H1 (cell line): ENCODE measurements at regions not wholly inside any gene's neighbourhood (a gene's known extent, or its start where the extent isn't known, plus 50 kb on each side); places are given as distances from the start of the nearest gene placed in this dataset.

ENCODE experiments used
- CTCF ChIA-PET: fragments of 300-600 bp; sonication (Branson Sonifier 250); formaldehyde crosslinking; loops from one replicate; lab custom pipeline; 2021; ENCODE audit not compliant: partially characterized antibody; lab: Charles Lee
- POLR2A ChIA-PET: fragments of 300-600 bp; sonication (Branson Sonifier 250); formaldehyde crosslinking; loops from one replicate; lab custom pipeline; 2021; ENCODE audit warnings: inconsistent platforms; ENCODE audit not compliant: partially characterized antibody; lab: Charles Lee
- DNase-seq, 2 experiments: peaks; one replicate each; pipeline versions ENCODE4 v3.0.0 to v3.0.0-alpha.2; 2010 to 2022; ENCODE audit warnings: low spot score in 2 of 2, low read depth in 1 of 2, mixed read lengths in 1 of 2
- FAIRE-seq: peaks from 2 replicates; lab custom pipeline; 2011; peaks lifted over from hg19 to GRCh38; lab: Jason Lieb, UNC
- H2AFZ ChIP-seq: 2 replicates; pipeline ENCODE4 v1.8.1; 2012; ENCODE audit warnings: low read length, inconsistent platforms
- H2AK5ac ChIP-seq: 2 replicates; pipeline ENCODE4 v1.6.1; 2013; ENCODE audit warnings: low read depth, low read length
- H2BK120ac ChIP-seq: replicated peaks from 2 replicates; pipeline ENCODE3; 2013; ENCODE audit warnings: low read depth, low read length, inconsistent platforms
- H2BK12ac ChIP-seq: 2 replicates; pipeline ENCODE4 v1.6.1; 2013; ENCODE audit warnings: low read depth, low read length
- H2BK15ac ChIP-seq: 2 replicates; pipeline ENCODE4 v1.6.1; 2013; ENCODE audit warnings: low read length
- H2BK20ac ChIP-seq: 2 replicates; pipeline ENCODE4 v1.6.1; 2013; ENCODE audit warnings: low read length
- H2BK5ac ChIP-seq: 2 replicates; pipeline ENCODE4 v1.6.1; 2013; ENCODE audit warnings: low read depth, low read length
- H3K14ac ChIP-seq: 2 replicates; pipeline ENCODE4 v1.6.1; 2013; ENCODE audit warnings: inconsistent platforms; ENCODE audit not compliant: insufficient read length
- H3K18ac ChIP-seq: 2 replicates; pipeline ENCODE4 v1.6.1; 2013; ENCODE audit warnings: low read length; ENCODE audit errors: extremely low read depth
- H3K23ac ChIP-seq: 2 replicates; pipeline ENCODE4 v1.6.1; 2013; ENCODE audit warnings: inconsistent platforms; ENCODE audit not compliant: insufficient read length
- H3K23me2 ChIP-seq: 2 replicates; pipeline ENCODE4 v1.6.1; 2013; ENCODE audit warnings: low read depth, low read length
- H3K27ac ChIP-seq: 2 replicates; pipeline ENCODE4 v1.6.1; 2011; ENCODE audit warnings: low read depth, low read length, inconsistent platforms
- H3K27me3 ChIP-seq, 4 experiments: replicated peaks in 1 of 4; 1 replicate in 1 of 4; 2 replicates in 3 of 4; pipeline versions ENCODE4 v1.6.1 to v1.8.1; 2011 to 2013; ENCODE audit warnings: low read length in 3 of 4, mild to moderate bottlenecking in 3 of 4, inconsistent platforms in 2 of 4, mixed read lengths in 2 of 4, moderate library complexity in 1 of 4; ENCODE audit not compliant: control insufficient read depth in 3 of 4, insufficient read depth in 3 of 4; ENCODE audit errors: extremely low read depth in 1 of 4
- H3K36me3 ChIP-seq, 4 experiments: 2 replicates each; pipeline versions ENCODE4 v1.6.1 to v1.8.1; 2011 to 2013; ENCODE audit warnings: mild to moderate bottlenecking in 4 of 4, low read length in 3 of 4, moderate library complexity in 2 of 4, control low read depth in 1 of 4, inconsistent platforms in 1 of 4; ENCODE audit not compliant: insufficient read depth in 4 of 4, control insufficient read depth in 2 of 4
- H3K4ac ChIP-seq: replicated peaks from 2 replicates; pipeline ENCODE3; 2013; ENCODE audit warnings: low read length, low read depth, mixed read lengths, inconsistent platforms; ENCODE audit not compliant: insufficient read length
- H3K4me1 ChIP-seq, 4 experiments: replicated peaks in 1 of 4; 1 replicate in 1 of 4; 2 replicates in 3 of 4; pipeline versions ENCODE4 v1.6.1 to v1.8.1; 2011 to 2013; ENCODE audit warnings: low read length in 3 of 4, inconsistent platforms in 2 of 4, mixed read lengths in 1 of 4; ENCODE audit not compliant: insufficient read depth in 4 of 4, control insufficient read depth in 3 of 4
- H3K4me2 ChIP-seq, 2 experiments: 2 replicates each; pipeline versions ENCODE4 v1.6.1 to v1.8.1; 2011 to 2013; ENCODE audit warnings: low read depth in 2 of 2, low read length in 2 of 2, control low read depth in 1 of 2, inconsistent platforms in 1 of 2, mild to moderate bottlenecking in 1 of 2; ENCODE audit not compliant: insufficient read depth in 1 of 2
- H3K4me3 ChIP-seq, 4 experiments: fragments of 200-600, 300-600 bp in 1 of 4; sonication (generic), shearing (Covaris generic), sonication (Bioruptor Twin) in 1 of 4; 2 replicates each; pipeline versions ENCODE4 v1.5.1 to v1.8.1; 2011 to 2016; ENCODE audit warnings: low read length in 4 of 4, low read depth in 3 of 4, control low read depth in 2 of 4, inconsistent platforms in 2 of 4, mild to moderate bottlenecking in 2 of 4, mixed read lengths in 1 of 4, moderate library complexity in 1 of 4; ENCODE audit not compliant: insufficient read depth in 2 of 4; ENCODE audit errors: extremely low read depth in 1 of 4
- H3K56ac ChIP-seq: replicated peaks from 2 replicates; pipeline ENCODE3; 2013; ENCODE audit warnings: low read depth, mild to moderate bottlenecking, mixed read lengths, low read length, inconsistent platforms; ENCODE audit not compliant: insufficient read length
- H3K79me1 ChIP-seq: 2 replicates; pipeline ENCODE4 v1.6.1; 2013; ENCODE audit warnings: low read depth, low read length, control low read depth
- H3K79me2 ChIP-seq, 2 experiments: 2 replicates each; pipeline versions ENCODE4 v1.6.1 to v1.8.1; 2012 to 2013; ENCODE audit warnings: low read length in 2 of 2, mild to moderate bottlenecking in 2 of 2, inconsistent platforms in 1 of 2; ENCODE audit not compliant: insufficient read depth in 2 of 2, control insufficient read depth in 1 of 2
- H3K9ac ChIP-seq, 4 experiments: replicated peaks in 1 of 4; 1 replicate in 1 of 4; 2 replicates in 3 of 4; pipeline versions ENCODE4 v1.6.1 to v1.8.1; 2011 to 2013; ENCODE audit warnings: low read depth in 3 of 4, low read length in 3 of 4, control low read depth in 2 of 4, mild to moderate bottlenecking in 2 of 4, moderate library complexity in 2 of 4, inconsistent platforms in 1 of 4; ENCODE audit errors: extremely low read depth in 1 of 4
- H3K9me3 ChIP-seq, 2 experiments: 2 replicates each; pipeline versions ENCODE4 v1.6.1 to v1.8.1; 2012 to 2013; ENCODE audit warnings: mild to moderate bottlenecking in 2 of 2, moderate library complexity in 2 of 2, control low read depth in 1 of 2, inconsistent platforms in 1 of 2, low read depth in 1 of 2, low read length in 1 of 2, mixed read lengths in 1 of 2; ENCODE audit not compliant: insufficient read depth in 2 of 2
- H4K20me1 ChIP-seq, 2 experiments: replicated peaks in 1 of 2; 2 replicates each; pipeline versions ENCODE3 to v1.8.1; 2011 to 2013; ENCODE audit warnings: inconsistent platforms in 2 of 2, low read length in 2 of 2, mild to moderate bottlenecking in 1 of 2; ENCODE audit not compliant: insufficient read depth in 2 of 2, control insufficient read depth in 1 of 2
- H4K5ac ChIP-seq: 2 replicates; pipeline ENCODE4 v1.6.1; 2013; ENCODE audit warnings: low read length, low read depth, mixed read lengths, inconsistent platforms; ENCODE audit not compliant: insufficient read length
- H4K8ac ChIP-seq: 2 replicates; pipeline ENCODE4 v1.8.0; 2013; ENCODE audit warnings: mild to moderate bottlenecking, moderate library complexity, low read length, inconsistent platforms; ENCODE audit not compliant: insufficient read depth; ENCODE audit errors: extremely low read depth
- H4K91ac ChIP-seq: replicated peaks from 2 replicates; pipeline ENCODE3; 2013; ENCODE audit warnings: low read length, mixed read lengths, inconsistent platforms; ENCODE audit not compliant: insufficient read length
- ASH2L ChIP-seq: fragments of 200-600, 300-600 bp; sonication (generic); IDR thresholded peaks from one replicate; pipeline ENCODE4 v1.7.1; 2017; ENCODE audit warnings: low read length
- HDAC2 ChIP-seq, 2 experiments: fragments of 300-600 bp in 1 of 2; sonication (generic) in 1 of 2; IDR thresholded peaks; 2 replicates each; pipeline ENCODE4 v1.6.1; 2011 to 2012; ENCODE audit warnings: low read depth in 2 of 2, low read length in 2 of 2, mild to moderate bottlenecking in 2 of 2, moderate library complexity in 2 of 2, borderline replicate concordance in 1 of 2, inconsistent platforms in 1 of 2
- WGBS, 2 experiments: shearing (Covaris generic) in 1 of 2; methylation state at CpG; one replicate each; pipeline versions ENCODE4 v1.1.6 to v1.1.7; 2013 to 2015; ENCODE audit warnings: low lambda C conversion rate in 2 of 2, mixed read lengths in 2 of 2, inconsistent platforms in 1 of 2, low coverage in 1 of 2, missing lambda C conversion rate in 1 of 2; ENCODE audit not compliant: insufficient replicate concordance in 2 of 2, insufficient coverage in 1 of 2, insufficient read length in 1 of 2; ENCODE audit errors: extremely low coverage in 1 of 2, missing lambda C conversion rate in 1 of 2; 5-methylcytosine and 5-hydroxymethylcytosine counted together

DNA sequence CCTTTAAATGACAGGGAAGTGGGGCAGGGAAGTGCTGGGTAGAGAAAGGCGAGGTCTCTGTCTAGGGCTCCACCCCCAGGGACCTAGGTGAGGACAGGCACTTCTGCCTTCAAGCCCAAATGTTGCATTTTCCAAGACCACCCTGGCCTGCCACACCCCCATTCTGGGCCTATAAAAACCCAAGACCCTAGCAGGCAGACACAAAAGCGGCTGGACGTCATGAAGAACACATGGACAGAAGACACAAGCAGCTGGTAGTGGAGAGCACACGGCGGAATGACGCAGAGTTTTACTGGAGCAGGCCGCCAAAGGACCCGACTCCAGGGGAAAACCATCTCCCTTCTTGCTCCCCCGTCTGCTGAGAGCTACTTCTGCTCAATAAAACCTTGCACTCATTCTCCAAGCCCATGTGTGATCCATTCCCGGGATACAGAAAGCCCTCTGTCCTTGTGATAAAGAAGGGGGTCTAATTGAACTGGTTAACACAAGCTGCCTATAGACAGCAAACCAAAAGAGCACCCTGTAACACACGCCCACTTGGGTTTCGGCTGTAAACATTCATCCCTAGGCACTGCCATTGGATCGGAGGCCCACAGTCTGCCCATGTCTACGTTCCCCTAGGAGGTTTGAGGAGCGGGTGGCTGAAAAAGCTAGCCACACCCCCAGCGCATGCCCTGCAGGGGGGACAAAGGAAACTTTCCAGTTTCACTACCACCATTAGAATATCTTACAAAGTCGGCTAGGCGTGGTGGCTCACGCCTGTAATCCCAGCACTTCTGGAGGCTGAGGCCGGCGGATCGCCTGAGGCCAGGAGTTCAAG lies 622.2 kb upstream of the SALL1 start:
- Histone ChIP-seq H2BK15ac (no peak overlapping the region), H3K14ac (no peak overlapping the region), H2BK20ac (no peak overlapping the region), H3K79me1 (no peaks in the 10 kb centered on the region), H2AK5ac (no peak overlapping the region), H4K8ac (peak overlapping the region; percentile 29; the same call in 1 of the 2 replicates), H3K4me3 (peak overlapping the region in 3 of 4 experiments; percentile 5 to 31 (median 23); a peak in 3 of 8 replicates), H3K79me2 (no peaks in the 10 kb centered on the region), H3K23ac (no peak overlapping the region), H2BK5ac (peak overlapping the region; percentile 54), H3K23me2 (no peaks in the 10 kb centered on the region), H3K4me1 (peaks cover 0 to 5% (median 0%) of the 10 kb centered on the region in 4 experiments; a peak in 2 of 7 replicates), H4K91ac (no peak overlapping the region), H3K36me3 (no peaks in the 10 kb centered on the region), H2BK120ac (no peak overlapping the region), H3K4me2 (peak overlapping the region; percentile 6 to 43; a peak in 3 of 4 replicates), H3K9me3 (no peaks in the 10 kb centered on the region), H4K5ac (no peak overlapping the region), H4K20me1 (no peaks in the 10 kb centered on the region), H2AFZ (peak overlapping the region; percentile 98), H3K27me3 (no peaks in the 10 kb centered on the region), H2BK12ac (peak overlapping the region; percentile 31; the same call in 1 of the 2 replicates), H3K27ac (no peak overlapping the region), H3K56ac (no peak overlapping the region), H3K9ac (no peak overlapping the region), H3K4ac (no peak overlapping the region), H3K18ac (no peak overlapping the region)
- ChIA-PET CTCF (interaction anchor here (1.2 kb wide), 1 partner anchor 586 kb away, joined by 3 read pairs; no protein-coding TSS in a partner anchor), POLR2A (interaction anchor here (1.1 kb wide), 1 partner anchor 10 kb away, joined by 3 read pairs; no protein-coding TSS in a partner anchor)
- 75% methylated on average over 20 of the region's 22 CpGs; no CpG with 5 or more reads in 1 of the 2 experiments for WGBS, 2 experiments
- FAIRE-seq (no peak), DNase-seq (no peak)
- TF ChIP-seq HDAC2 (IDR thresholded peaks at IDR 0.05; ENCODE audit: borderline replicate concordance in 1 of 2, low read depth in 2 of 2, low read length in 2 of 2) (no peak), ASH2L (peak; percentile 23)
